CD4-positive, alpha-beta T cell treated with Interleukin-4 for 1 hour (primary cell): ENCODE measurements at regions not wholly inside any gene's neighbourhood (a gene's known extent, or its start where the extent isn't known, plus 50 kb on each side); places are given as distances from the start of the nearest gene placed in this dataset.
"Not testable (repeated sequence)": the region's sequence is repeated elsewhere in the genome, so short reads cannot be mapped to it uniquely, and the experiment has no call there.

Source experiments
- DNase-seq, 2 donors: peaks; one replicate each; pipeline ENCODE4 v3.0.0-alpha.2; 2020 to 2022

DNA sequence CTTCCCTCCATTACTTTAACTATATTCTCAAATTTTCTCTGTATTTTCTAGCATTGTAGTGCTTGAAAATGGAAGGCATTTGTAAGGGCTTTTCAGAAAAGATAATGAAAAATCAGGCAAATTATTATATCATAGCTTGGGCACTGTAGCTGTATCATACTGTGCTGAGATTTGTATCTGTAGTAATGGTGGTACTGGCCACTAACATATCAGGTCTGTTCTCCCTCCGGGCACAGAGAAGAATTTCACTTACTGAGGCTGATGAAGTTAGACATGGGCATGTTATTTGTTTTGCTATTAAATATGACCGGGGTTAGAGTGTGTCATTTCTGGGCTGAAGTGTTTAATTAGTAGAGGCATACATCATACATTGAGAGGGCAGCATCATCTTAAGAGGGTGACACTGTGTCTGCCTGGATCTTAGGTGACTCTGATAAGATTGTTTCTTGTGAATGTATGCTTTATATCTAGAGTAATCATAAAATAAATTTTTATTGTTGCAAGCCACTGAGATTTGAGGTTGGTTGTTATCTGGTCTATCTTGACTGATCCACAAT is 1395.9 kb downstream of the EPHA7 start:
- no peak for DNase-seq

DNA sequence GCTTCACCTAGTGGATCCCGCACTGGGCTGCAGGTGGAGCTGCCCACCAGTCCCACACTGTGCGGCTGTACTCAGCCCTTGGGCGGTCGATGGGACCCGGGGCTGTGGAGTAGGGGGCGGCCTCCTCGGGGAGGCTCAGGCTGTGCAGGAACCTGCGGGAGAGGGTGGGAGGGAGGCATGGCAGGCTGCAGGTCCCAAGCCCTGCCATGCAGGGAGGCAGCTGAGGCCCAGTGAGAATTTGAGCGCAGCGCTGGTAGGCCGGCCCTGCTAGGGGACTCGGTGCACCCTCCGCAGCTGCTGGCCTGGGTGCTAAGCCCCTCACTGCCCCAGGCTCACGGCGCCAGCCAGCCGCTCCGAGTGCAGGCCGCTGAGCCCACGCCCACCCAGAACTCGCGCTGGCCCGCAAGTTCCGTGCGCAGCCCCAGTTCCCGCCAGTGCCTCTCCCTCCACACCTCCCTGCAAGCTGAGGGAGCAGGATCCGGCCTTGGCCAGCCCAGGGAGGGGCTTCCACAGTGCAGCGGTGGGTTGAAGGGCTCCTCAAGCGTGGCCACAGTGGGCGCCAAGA is 1407.6 kb downstream of the EPHA7 start:
- DNase-seq, result no peak

DNA sequence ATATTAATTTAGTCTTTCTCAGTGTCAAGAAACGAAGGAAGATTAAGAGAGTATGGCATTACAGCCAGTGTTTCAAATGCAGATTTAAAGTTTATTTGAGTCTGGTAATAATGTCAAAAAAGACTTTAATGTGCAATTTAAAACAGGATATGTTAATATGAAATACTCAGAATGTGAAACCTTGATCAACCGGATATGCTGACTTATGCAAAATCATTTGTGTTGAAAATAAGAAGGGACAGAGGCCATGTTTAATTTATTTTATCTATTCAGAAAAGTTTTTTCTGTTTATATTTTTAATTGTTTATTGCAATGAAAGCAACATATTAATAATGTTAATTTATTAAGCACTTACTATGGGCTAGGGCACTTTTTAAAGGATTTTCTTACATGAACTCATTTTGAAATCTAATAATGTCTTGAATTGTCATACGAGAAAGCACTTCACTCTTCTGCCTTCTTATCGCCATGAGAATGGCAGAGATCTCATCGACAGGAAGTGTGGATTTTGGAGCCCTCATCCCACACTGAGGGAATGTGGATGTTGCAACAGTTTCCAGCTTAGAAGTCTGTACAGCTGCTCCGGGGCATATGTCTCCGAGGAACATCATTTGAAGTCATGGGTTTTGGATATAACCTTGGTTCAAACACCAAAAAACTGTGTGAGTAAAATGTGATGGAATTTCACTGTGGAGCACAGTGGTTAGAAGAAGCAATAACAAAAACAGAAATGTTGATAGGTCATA is 1410.4 kb downstream of the EPHA7 start:
- no peak for DNase-seq

DNA sequence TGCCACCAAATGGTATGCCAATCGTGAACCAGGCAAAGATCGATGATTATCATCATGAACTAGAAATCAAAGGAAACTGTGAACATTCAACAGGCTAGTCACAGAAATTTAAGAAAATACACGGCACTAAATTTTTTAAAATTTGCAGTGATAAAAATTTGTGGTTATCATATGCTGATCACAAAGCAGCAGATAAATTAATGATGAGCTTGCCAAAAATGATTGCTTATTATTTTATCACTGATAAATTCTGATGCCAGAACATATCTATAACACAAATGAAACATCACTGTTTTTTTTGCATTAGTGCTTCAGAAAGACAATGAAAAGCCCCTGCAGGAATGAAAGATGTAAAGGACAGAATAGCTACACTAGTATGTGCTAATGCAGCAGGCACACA is 1413.2 kb upstream of the MAP3K7 start:
- no peak for DNase-seq

DNA sequence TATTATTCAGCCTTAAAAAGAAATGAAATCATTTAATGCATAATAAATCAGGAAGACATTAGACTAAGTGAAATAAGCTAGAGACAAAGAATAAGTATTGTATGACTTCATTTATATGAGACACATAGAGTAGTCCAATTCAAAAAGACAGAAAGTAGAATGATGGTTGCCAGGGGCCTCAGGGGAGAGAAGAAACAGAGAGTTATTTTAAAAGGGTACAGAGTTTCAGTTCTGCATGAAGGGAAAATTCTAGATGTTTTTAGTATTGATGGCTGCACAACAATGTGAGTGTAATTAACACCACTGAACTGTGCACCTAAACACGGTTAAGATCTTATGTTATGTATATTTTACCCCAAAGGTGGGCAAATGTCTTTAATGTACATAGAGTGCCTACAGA is 1407.9 kb upstream of the MAP3K7 start:
- DNase-seq, result no peak

DNA sequence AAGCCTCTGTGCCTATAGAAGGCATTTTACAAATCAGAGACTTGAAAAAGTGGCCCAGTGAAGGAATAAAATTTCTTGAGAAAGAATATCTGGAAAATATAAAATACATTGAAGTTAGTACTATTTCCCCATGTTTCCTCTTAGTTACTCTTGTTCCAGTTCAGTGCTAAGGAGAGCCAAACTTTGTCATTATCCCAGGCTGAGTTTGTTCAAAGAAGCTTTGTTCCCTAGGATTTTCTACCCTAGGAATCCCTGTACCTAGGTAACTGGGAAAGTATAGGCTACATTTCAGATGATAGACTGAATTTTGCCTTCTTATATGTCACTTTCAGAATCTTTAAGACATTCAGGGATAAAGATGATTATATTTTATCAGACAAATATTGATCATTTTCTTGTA is 1395.7 kb upstream of the MAP3K7 start:
- DNase-seq, result no peak

DNA sequence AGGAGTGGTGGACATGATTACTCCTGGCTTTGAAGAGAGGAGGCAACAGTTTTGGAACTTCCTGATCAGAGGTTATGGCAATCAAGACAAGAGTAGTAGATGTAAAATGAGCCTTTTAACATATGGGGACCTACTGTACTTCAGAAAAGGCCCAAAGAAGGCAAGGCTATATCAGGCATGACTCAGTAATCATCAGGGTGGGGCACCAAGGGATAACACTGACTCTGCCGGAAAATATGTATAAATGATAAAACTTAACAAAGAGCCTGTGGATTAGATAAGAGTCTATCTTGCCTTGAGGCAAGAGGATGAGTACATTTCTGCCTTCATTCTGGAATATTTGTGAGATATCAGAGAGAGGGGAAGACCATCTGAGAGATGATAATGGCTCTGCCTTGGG is 1389.9 kb upstream of the MAP3K7 start:
- DNase-seq, result no peak

DNA sequence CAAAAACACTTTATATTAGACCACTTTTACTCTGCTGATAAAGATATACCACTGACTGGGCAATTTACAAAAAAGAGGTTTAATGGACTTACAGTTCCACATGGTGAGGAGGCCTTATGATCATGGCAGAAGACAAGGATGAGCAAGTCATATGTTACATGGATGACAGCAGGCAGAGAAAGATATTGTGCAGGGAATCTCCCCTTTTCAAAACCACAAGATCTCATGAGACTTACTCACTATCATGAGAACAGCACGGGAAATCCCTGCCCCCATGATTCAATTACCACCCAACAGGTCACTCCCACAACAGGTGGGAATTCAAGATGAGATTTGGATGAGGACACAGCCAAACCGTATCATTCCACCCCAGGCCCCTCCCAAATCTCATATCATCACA is 1383.8 kb upstream of the MAP3K7 start:
- DNase-seq, result no peak

DNA sequence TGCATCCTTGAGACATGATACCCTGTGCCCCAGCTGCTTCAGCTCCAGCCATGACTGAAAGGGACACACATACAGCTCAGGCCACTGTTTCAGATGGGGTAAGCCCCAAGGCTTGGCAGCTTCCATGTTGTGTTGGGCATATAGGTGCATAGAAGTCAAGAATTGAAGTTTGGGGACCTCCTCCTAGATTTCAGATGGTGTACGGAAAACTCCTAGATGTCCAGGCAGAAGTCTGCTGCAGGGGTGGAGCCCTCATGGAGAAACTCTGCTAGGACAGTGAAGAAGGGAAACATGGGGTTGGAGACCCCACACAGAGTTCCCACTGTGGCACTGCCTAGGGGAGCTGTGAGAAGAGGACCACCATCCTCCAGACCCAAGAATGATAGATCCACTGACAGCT is 1379.0 kb upstream of the MAP3K7 start:
- no peak for DNase-seq

DNA sequence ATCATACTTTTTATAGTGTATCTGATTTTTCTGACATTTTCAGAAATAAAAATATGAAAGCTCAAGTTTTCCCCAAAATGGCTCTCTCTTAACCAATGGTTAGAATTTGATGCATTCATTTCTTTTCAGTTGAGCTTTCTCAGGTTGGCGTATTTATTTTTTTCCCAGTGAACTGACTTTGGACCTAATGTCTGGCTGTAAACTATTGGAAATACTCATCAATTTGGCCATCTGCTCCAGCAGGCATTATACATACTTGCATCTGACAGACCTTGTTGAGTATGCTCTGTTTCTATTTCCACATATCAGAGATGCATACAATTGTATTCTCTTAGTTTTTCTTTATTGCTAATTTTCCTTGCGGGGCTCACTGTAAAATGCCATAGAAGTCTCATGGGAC is 1374.8 kb upstream of the MAP3K7 start:
- DNase-seq, result no peak

DNA sequence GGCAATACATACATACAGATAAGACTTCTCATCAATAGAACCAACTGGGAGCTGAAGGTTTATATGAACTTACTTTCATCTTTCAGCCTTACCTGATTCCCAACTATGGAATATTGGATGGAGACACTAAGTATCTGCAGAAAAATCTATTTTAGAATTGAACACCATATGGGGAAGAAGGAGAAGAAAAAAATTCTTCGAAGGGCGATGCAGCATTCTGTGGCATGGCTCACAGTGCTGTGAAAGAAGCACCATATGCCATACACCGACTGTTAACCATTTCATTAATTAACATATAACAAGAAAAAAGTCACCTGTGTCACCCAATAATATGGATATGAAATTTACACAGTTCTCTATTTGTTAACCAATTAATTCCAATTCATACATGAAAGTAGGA is 1374.4 kb upstream of the MAP3K7 start:
- DNase-seq, result no peak

DNA sequence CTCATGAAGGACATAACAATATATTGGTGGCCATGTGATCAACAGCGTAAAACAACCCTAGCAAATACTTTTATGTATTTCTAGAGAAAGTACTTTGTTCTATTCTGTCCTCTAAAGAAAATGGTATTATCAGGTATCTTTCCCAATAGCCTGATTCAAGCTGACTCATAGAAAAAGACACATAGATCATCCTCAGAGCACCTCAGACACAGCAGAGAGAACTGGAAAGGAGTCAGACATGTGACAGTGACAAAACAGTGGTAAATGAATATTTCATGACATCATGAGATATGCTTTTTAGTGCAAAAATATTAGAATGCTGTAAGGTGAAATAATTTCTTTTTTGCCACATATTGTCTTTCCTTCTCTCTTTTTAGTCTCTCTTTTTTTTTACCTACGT is 1355.0 kb upstream of the MAP3K7 start:
- no peak for DNase-seq

DNA sequence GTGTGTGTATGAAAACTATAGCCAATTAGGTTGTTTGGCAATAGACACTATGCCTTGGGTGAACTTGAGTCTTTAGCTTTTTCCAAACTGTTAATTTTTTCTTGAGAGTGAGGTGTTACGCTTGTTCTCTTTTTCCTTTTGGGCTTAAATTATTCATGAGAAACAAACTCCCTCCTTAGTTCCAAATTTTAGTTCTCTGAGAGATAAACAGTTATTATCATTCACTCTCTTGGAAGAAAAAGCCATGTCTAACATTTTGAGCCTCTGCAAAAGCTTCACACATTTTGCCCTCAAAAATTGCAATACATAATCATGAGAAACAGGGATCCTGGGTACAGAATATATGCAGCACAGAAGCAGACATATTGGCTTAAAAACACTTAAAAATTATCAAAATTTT is 1353.9 kb upstream of the MAP3K7 start:
- DNase-seq, result no peak

DNA sequence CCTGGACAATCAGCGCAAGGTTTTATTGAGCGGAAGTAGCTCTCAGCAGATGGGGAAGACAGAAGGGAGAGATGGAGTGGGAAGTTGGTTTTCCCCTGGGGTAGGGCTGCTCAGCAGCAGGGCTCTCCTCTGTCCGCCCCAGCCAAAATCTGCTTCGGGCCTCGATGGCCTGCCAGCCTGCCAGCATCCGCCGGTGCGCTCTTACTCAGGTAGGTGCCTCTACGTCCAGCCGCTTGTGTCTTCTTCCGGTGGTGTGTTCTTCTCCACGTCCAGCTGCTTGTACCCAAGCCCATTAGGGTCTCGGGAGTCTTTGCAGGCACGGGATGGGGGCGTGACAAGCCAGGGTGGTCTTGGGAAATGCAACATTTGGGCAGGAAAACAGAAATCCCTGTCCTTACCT is 1340.0 kb upstream of the MAP3K7 start:
- DNase-seq, result no peak

DNA sequence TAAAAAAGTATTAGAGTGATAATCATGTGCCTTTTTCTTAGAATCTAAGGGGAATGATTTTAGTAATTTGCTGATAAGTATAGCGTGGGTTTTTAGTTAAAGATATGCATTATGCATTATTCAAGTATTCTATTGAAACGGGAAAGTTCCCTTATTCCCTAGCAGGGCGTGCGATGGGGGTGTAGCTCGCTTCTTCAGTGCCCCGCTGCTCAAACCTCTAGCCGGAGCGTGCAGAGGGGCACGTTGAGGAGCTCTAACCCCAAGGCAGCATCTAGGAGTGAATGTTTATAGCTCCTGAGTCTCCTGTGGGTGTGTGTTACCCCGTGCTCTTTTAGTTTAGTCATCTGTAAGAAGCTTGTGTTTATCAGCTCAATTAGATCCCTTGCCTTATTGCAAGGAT is 1339.5 kb upstream of the MAP3K7 start:
- no peak for DNase-seq

DNA sequence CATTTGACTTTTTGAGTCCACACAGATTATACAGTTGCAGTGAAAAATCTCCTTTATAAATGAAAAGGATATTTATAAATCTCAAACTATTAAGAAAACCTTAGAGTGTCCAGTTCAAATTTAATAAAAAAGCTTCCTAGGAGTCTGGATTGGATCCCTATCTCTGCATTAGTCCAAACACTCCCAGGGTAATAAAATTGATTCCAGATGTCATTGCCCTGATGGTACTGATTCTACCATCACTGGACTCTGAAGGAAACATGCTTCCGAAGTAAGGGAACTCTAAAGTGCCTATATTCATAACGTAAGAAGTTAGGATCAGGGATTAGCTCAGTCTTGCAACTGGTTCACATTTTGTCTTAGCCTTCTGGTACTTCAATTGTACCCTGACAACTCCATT is 1325.1 kb upstream of the MAP3K7 start:
- no peak for DNase-seq

DNA sequence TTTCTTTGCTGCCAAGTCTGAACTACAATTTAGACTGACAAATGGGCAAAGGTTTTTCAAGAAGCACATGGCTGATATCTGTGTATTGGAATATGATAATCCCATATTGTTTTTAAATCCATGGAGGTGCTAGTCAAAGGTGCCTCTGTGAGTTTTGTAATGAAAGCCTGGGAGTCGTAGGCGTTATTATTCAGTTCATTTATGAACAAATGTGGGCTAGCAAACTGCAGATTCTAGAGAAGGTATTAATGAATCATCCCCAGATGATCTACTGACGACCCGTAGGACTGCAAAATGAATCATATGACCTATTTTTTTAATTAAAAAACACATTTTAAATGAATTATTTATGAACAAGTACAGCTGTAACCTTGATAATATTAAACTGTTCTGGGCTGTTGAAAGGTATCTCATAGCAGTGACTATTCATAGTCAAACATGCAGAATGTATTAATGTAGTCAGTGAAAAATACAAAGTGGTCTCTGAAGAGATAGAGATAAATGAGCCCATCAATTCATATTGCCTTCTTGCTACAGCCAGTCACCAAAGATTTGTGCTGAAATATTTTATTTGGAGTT is 1317.8 kb upstream of the MAP3K7 start:
- DNase-seq, result no peak

DNA sequence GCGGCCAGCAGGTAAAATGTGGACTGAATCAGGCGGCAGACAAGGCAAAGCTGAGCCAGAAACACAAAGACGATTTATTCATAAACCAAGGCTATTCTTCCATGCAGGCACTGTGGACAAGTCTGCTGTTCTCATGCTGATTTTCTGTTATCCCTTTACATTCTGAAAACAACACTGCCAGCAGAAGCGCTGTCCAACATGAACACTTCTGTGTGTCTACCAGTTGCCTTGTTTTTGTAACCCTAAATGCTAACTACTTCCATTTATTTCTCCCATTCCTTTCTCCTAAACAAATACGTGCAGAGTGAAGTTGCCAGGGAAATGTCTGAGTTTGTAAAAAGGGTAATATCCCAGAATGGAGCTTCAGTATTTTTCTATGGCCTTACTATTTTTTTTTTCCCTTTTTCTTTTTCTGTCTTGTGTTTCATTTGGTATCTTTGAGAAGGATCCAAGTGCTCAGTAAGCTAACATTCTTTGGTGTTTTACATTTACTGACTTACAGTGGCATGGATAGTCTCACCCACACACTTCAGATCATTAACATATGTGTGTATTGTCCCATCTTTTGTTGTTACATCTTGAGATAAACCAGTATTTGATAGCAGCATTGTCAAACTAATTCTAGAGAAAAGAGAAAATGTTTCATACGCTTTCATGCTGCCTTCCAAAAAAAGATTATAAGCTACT is 1308.9 kb upstream of the MAP3K7 start:
- no peak for DNase-seq

DNA sequence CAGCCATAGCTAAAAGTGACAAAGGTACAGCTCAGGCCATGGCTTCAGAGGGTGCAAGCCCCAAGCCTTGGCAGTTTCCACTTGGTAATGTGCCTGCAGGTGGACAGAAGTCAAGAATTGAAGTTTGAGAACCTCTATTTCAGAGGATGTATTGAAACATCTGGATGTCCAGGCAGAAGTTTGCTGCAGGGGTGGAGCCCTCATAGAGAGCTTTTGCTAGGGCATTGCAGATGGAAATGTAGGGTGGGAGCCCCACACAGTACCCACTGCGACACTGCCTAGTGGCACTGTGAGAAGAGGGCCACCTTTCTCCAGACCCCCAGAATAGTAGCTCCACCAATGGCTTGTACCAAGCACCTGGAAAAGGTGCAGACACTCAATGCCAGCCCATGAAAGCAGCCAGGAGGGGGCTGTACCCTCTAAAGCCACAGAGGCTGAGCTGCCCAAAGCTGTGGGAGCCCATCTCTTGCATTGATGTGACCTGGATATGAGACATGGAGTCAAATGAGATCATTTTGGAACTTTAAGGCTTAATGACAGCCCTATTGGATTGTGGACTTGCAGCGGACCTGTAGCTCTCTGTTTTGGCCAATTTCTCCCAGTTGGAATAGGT is 1299.4 kb upstream of the MAP3K7 start:
- DNase-seq, result no peak

DNA sequence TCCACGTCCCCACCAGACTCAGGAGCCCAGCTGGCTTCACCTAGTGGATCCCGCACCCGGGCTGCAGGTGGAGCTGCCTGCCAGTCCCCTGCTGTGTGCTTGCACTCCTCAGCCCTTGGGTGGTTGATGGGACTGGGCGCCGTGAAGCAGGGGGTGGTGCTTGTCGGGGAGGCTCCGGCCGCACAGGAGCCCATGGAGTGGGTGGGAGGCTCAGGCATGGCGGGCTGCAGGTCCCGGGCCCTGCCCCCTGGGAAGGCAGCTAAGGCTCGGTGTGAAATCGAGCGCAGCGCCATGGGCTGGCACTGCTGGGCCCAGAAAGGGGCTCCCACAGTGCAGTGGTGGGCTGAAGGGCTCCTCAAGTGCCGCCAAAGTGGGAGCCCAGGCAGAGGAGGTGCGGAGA is 1294.9 kb upstream of the MAP3K7 start:
- DNase-seq, result not testable (repeated sequence)

DNA sequence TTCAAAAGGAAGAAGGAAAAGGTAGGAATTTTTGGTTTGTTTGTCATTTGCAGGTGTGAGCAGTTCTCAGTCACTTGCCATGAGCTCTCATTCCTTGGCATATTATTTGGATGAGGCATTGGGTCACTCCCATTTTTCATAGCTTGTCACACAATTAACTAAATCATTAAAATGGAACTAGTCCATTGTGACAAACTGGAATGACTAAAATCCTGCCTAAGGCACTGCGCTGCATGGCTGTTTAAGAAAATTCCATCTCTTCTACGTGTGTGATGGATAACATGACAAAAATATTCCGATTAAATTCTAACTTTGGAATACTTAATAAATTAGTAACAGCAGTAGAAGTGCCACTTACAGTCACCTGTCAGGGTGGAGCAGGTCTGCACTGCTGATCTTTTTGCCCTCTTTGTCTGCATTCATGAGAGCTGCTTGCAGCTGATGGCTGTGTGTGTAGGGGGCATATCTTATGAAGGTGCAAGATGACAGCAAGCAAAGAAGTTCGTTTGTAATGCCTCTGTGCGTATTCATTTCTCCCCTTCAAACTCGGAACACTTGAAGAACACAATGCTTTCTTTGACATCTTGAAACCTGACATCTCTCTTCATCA is 1292.6 kb upstream of the MAP3K7 start:
- DNase-seq, result no peak

DNA sequence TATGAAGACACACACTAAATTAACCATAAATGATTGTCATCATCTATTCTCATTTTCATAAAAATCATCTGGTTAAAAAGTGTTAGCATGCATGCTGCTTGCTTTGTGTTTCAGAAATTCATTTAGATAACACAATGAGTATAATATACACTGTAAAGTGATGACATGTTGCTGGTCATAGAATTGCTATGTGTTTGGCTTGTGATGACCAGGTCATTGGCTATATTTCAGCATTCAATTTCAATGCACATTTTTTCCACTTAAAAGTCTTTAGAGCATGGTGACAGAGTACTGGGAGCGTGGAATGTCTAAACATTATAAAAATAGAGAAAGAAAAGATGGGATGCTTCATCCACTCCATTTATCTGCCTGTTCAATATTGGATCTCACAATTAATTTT is 1291.1 kb upstream of the MAP3K7 start:
- DNase-seq, result no peak

DNA sequence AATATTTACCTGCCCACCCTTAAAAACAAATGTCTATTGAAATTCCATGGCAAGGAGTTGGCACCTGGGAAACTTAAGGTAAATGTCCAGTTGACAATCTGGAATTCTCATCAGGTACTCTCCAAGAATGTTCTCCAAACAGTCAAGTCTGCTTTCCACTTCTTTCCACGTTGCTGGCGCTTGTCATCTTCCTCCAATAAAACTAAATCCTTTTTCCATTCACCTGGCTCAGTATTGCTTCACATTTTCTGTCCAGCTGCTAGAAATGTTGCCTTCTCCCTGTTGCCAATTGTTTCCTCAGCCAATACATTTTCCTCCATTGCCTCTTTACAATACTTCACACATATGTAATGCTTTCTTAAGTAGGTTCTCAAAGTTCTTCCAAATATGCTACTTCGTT is 1288.1 kb upstream of the MAP3K7 start:
- DNase-seq, result no peak
